ENCODE measurements at regions not wholly inside any gene's neighbourhood (a gene's known extent, or its start where the extent isn't known, plus 50 kb on each side); places are given as distances from the start of the nearest gene placed in this dataset.

DNA sequence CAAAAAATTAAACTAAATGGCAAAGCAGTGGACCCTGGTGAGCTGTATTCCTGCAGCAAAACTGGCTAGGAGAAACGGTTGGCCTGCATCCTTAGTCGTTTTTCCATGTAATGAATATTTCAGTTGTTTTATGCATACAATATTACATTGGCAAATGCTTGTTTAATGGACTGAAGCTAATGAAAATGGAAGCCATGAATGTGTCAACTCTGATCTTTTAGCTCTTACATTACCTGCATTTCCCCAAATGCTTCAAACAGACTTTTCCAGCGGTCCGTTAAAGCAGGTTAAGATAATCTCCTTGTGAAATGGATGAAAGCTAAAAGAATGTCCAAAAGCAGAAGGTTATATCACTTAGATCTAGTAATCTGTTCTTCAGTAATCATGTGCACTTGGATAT is 686.3 kb upstream of the SETBP1 start:
- Histone ChIP-seq H3K4me3 (no peak overlapping the region), H3K4me1 (ENCODE audit: control insufficient read depth in 5 of 5, insufficient read depth in 5 of 5, low read length in 5 of 5) (no peaks in the 10 kb centered on the region), H3K9ac (ENCODE audit: insufficient read depth in 1 of 2, low read length in 2 of 2) (no peak overlapping the region), H3K27ac (ENCODE audit: low read depth in 1 of 2, low read length in 1 of 2) (no peak overlapping the region), H3K36me3 (ENCODE audit: control insufficient read depth in 4 of 4, insufficient read depth in 4 of 4, low read length in 4 of 4) (no peaks in the 10 kb centered on the region), H3K27me3 (ENCODE audit: control insufficient read depth in 3 of 3, insufficient read depth in 3 of 3, low read length in 2 of 3) (no peaks in the 10 kb centered on the region), H3K9me3 (ENCODE audit: control insufficient read depth in 4 of 4, insufficient read depth in 3 of 4, low read length in 3 of 4) (peaks cover 0 to 1% (median 0%) of the 10 kb centered on the region in 4 donors)
- no peak for TF ChIP-seq CTCF (IDR thresholded peaks at IDR 0.05; ENCODE audit: control extremely low read depth, extremely low read depth)
- WGBS, 2 donors: 87 to 92% methylated on average over 4 of the region's 4 CpGs
- ATAC-seq (ENCODE audit: insufficient read depth, low FRiP score): no peak
- no peak for DNase-seq

DNA sequence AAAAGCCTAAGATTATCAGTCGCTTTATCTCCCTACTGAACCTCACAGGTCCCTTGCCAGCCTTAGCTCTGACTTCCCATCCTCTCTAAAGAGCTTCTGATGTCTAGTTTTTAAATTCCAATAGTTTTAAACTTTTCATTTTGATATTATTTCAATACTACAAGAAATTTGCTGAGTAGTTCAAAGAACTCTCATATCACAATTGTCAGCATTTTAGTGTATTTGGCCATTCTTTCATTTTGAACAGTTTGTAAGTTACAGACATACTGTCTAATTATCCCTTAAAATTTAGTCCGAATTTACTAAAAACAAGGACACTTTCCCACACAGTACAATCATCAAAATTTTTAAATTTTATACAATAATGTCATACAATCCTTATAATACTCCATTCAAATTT is 666.8 kb upstream of the SETBP1 start:
- H3K27me3 ChIP-seq (ENCODE audit: control insufficient read depth in 3 of 3, insufficient read depth in 3 of 3, low read length in 2 of 3): no peaks in the 10 kb centered on the region
- 85 to 87% methylated on average over 2 of the region's 2 CpGs for WGBS, 2 donors

DNA sequence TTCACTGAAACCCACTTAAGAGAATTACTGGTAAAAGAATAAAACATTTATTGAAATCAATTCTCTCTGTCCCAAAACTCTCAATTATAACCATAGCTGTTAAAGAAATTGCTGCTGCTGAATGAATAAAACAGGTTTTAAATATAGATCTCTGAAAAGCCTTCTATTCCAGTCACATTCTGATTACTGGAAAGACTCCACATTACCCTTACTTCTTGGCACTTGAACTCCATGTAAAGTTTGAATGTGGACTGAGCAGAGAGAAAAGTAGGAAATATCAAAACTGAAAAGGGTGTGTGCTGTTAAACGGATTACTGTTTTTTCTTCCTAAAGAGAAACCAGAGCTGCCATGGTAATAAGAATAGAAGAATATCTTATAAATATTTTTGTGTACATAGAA is 655.3 kb upstream of the SETBP1 start:
- H3K4me3 ChIP-seq: no peak overlapping the region

More for the DNA sequence above, 666.8 kb upstream of the SETBP1 start:
- Histone ChIP-seq H3K9ac (ENCODE audit: insufficient read depth in 1 of 2, low read length in 2 of 2) (no peak overlapping the region), H3K36me3 (ENCODE audit: control insufficient read depth in 4 of 4, insufficient read depth in 4 of 4, low read length in 4 of 4) (no peaks in the 10 kb centered on the region), H3K9me3 (ENCODE audit: control insufficient read depth in 4 of 4, insufficient read depth in 3 of 4, low read length in 3 of 4) (no peaks in the 10 kb centered on the region), H3K27ac (ENCODE audit: low read depth in 1 of 2, low read length in 1 of 2) (no peak overlapping the region), H3K4me3 (no peak overlapping the region), H3K4me1 (ENCODE audit: control insufficient read depth in 5 of 5, insufficient read depth in 5 of 5, low read length in 5 of 5) (no peaks in the 10 kb centered on the region)
- ATAC-seq (ENCODE audit: insufficient read depth, low FRiP score): no peak
- no peak for DNase-seq
- no peak for TF ChIP-seq CTCF (IDR thresholded peaks at IDR 0.05; ENCODE audit: control extremely low read depth, extremely low read depth)

More for the DNA sequence above, 655.3 kb upstream of the SETBP1 start:
- no peaks in the 10 kb centered on the region for H3K36me3 ChIP-seq (ENCODE audit: control insufficient read depth in 4 of 4, insufficient read depth in 4 of 4, low read length in 4 of 4)
- no peak for TF ChIP-seq CTCF (IDR thresholded peaks at IDR 0.05; ENCODE audit: control extremely low read depth, extremely low read depth)
- WGBS, 2 donors: 65 to 70% methylated on average over 1 of the region's 1 CpG
- H3K27me3 ChIP-seq (ENCODE audit: control insufficient read depth in 3 of 3, insufficient read depth in 3 of 3, low read length in 2 of 3): no peaks in the 10 kb centered on the region
- H3K27ac ChIP-seq (ENCODE audit: low read depth in 1 of 2, low read length in 1 of 2): no peak overlapping the region
- no peak overlapping the region for H3K9ac ChIP-seq (ENCODE audit: insufficient read depth in 1 of 2, low read length in 2 of 2)
- ATAC-seq (ENCODE audit: insufficient read depth, low FRiP score) (no peak), DNase-seq (no peak)
- no peaks in the 10 kb centered on the region for H3K4me1 ChIP-seq (ENCODE audit: control insufficient read depth in 5 of 5, insufficient read depth in 5 of 5, low read length in 5 of 5)
- peaks cover 0 to 2% (median 0%) of the 10 kb centered on the region in 4 donors for H3K9me3 ChIP-seq (ENCODE audit: control insufficient read depth in 4 of 4, insufficient read depth in 3 of 4, low read length in 3 of 4)

All from lung (tissue), 11 donors.